GM23338 (cell line): ENCODE measurements at regions not wholly inside any gene's neighbourhood (a gene's known extent, or its start where the extent isn't known, plus 50 kb on each side); places are given as distances from the start of the nearest gene placed in this dataset.

ENCODE experiments used
- ATAC-seq: fragments of 200-7000 bp; cut with Tn5 transposase; 3 replicates; pipeline ENCODE4 v1.9.1; 2020
- DNase-seq: peaks from one replicate; pipeline ENCODE4 v3.0.0-alpha.2; 2015; ENCODE audit warnings: low spot score
- H2AFZ ChIP-seq: fragments of 200-600 bp; sonication (generic); 2 replicates; pipeline ENCODE4 v1.8.0; 2016; ENCODE audit warnings: antibody characterized with exemption, mild to moderate bottlenecking, moderate library complexity
- H3F3A ChIP-seq: fragments of 200-600 bp; sonication (generic); replicated peaks from 2 replicates; pipeline ENCODE4 v1.8.0; 2017; ENCODE audit warnings: antibody characterized with exemption, mixed run types, low read depth
- H3K27ac ChIP-seq: fragments of 200-600 bp; sonication (generic); 2 replicates; pipeline ENCODE4 v1.6.1; 2016; ENCODE audit warnings: low read depth
- H3K27me3 ChIP-seq: fragments of 200-600 bp; sonication (generic); 2 replicates; pipeline ENCODE4 v1.8.0; 2016; ENCODE audit warnings: mild to moderate bottlenecking, mixed run types, moderate library complexity; ENCODE audit not compliant: insufficient read depth
- H3K36me3 ChIP-seq: fragments of 200-600 bp; sonication (generic); 2 replicates; pipeline ENCODE4 v1.8.0; 2016; ENCODE audit warnings: mild to moderate bottlenecking; ENCODE audit not compliant: insufficient read depth
- H3K4me1 ChIP-seq: fragments of 200-600 bp; sonication (generic); 2 replicates; pipeline ENCODE4 v1.8.0; 2016; ENCODE audit warnings: mild to moderate bottlenecking, moderate library complexity; ENCODE audit not compliant: insufficient read depth
- H3K4me2 ChIP-seq: fragments of 200-600 bp; sonication (generic); 2 replicates; pipeline ENCODE4 v1.7.1; 2017; ENCODE audit warnings: mixed run types
- H3K4me3 ChIP-seq: fragments of 200-600 bp; sonication (generic); 2 replicates; pipeline ENCODE4 v1.6.1; 2016; ENCODE audit warnings: mixed run types
- H3K79me2 ChIP-seq: fragments of 200-600 bp; sonication (generic); replicated peaks from 2 replicates; pipeline ENCODE4 v1.8.0; 2017; ENCODE audit warnings: mild to moderate bottlenecking; ENCODE audit not compliant: insufficient read depth
- H3K9me2 ChIP-seq: fragments of 200-600 bp; sonication (generic); 2 replicates; pipeline ENCODE4 v1.8.0; 2017; ENCODE audit not compliant: insufficient read depth
- H4K20me1 ChIP-seq: fragments of 200-600 bp; sonication (generic); replicated peaks from 2 replicates; pipeline ENCODE4 v1.8.0; 2017; ENCODE audit warnings: mild to moderate bottlenecking; ENCODE audit not compliant: insufficient read depth
- H3K27ac Mint-ChIP-seq: 2 replicates; pipeline ENCODE4 v1.8.0; 2020; ENCODE audit warnings: inconsistent platforms, mild to moderate bottlenecking, moderate library complexity, mixed read lengths
- H3K27me3 Mint-ChIP-seq: 3 replicates; pipeline ENCODE4 v1.8.0; 2022; ENCODE audit warnings: low read depth, mild to moderate bottlenecking, moderate library complexity, mixed read lengths, inconsistent platforms; ENCODE audit not compliant: insufficient read depth, poor library complexity
- H3K36me3 Mint-ChIP-seq: 3 replicates; pipeline ENCODE4 v1.8.0; 2021; ENCODE audit warnings: low read depth, mild to moderate bottlenecking, inconsistent platforms, moderate library complexity, mixed read lengths
- H3K4me1 Mint-ChIP-seq: 3 replicates; pipeline ENCODE4 v1.8.0; 2020; ENCODE audit warnings: mild to moderate bottlenecking, inconsistent platforms, mixed read lengths
- H3K4me3 Mint-ChIP-seq: 3 replicates; pipeline ENCODE4 v1.8.0; 2021; ENCODE audit warnings: moderate library complexity, mild to moderate bottlenecking, inconsistent platforms, mixed read lengths
- H3K9me3 Mint-ChIP-seq: 3 replicates; pipeline ENCODE4 v1.8.0; 2020; ENCODE audit warnings: moderate library complexity, mild to moderate bottlenecking, inconsistent platforms, mixed read lengths
- CREB1 ChIP-seq: fragments of 250-450 bp; sonication (Bioruptor Pico); IDR thresholded peaks from 2 replicates; pipeline ENCODE4 v1.5.0; 2020; ENCODE audit warnings: low read depth, mild to moderate bottlenecking, moderate library complexity
- CTCF ChIP-seq, 2 experiments: fragments of 200-600 bp in 1 of 2; sonication (generic) in 1 of 2; conservative IDR thresholded peaks; 2 replicates each; pipeline versions ENCODE4 v1.5.1 to v1.6.1; 2016 to 2017; ENCODE audit warnings: antibody characterized with exemption in 2 of 2, low read depth in 2 of 2, mild to moderate bottlenecking in 2 of 2, moderate library complexity in 1 of 2
- ETS1 ChIP-seq: IDR thresholded peaks from 2 replicates; pipeline ENCODE4 v1.6.1; 2016; ENCODE audit warnings: antibody characterized with exemption
- EZH2 ChIP-seq: fragments of 200-600 bp; sonication (generic); IDR thresholded peaks from one replicate; pipeline ENCODE4 v1.8.0; 2017; ENCODE audit warnings: antibody characterized with exemption, mild to moderate bottlenecking, low read depth; ENCODE audit not compliant: unreplicated experiment
- JUNB ChIP-seq: IDR thresholded peaks from one replicate; pipeline ENCODE4 v1.6.1; 2016; ENCODE audit warnings: antibody characterized with exemption; ENCODE audit not compliant: unreplicated experiment
- NANOG ChIP-seq: IDR thresholded peaks from 2 replicates; pipeline ENCODE4 v1.6.1; 2016; ENCODE audit warnings: antibody characterized with exemption, borderline replicate concordance
- TF ChIP-seq, protein P1 (sequence below): fragments of 250-450 bp; sonication (Bioruptor Pico); IDR thresholded peaks from 2 replicates; pipeline ENCODE4 v1.5.0; 2020; ENCODE audit warnings: mild to moderate bottlenecking, moderate library complexity

DNA sequence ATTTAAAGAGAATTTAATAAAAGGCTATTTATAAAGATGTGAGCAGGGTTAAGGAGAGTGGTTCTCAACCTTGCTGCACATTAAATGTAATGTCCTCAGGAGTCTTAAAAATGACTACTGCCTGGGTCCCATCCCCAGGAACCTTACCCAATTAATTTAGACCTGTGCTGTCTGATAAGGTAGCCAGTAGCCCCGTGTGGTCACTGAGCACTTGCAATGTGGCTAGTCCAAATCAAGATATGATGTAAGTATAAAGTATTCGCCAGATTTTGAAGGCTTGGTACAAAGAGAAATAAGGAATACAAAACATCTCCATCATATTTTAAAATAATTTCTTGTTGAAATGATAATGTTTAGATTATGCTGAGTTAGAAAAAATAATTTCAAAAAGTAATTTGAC, 343.3 kb upstream of the PPP2R3A start (continued):
- TF ChIP-seq, protein P1, sequence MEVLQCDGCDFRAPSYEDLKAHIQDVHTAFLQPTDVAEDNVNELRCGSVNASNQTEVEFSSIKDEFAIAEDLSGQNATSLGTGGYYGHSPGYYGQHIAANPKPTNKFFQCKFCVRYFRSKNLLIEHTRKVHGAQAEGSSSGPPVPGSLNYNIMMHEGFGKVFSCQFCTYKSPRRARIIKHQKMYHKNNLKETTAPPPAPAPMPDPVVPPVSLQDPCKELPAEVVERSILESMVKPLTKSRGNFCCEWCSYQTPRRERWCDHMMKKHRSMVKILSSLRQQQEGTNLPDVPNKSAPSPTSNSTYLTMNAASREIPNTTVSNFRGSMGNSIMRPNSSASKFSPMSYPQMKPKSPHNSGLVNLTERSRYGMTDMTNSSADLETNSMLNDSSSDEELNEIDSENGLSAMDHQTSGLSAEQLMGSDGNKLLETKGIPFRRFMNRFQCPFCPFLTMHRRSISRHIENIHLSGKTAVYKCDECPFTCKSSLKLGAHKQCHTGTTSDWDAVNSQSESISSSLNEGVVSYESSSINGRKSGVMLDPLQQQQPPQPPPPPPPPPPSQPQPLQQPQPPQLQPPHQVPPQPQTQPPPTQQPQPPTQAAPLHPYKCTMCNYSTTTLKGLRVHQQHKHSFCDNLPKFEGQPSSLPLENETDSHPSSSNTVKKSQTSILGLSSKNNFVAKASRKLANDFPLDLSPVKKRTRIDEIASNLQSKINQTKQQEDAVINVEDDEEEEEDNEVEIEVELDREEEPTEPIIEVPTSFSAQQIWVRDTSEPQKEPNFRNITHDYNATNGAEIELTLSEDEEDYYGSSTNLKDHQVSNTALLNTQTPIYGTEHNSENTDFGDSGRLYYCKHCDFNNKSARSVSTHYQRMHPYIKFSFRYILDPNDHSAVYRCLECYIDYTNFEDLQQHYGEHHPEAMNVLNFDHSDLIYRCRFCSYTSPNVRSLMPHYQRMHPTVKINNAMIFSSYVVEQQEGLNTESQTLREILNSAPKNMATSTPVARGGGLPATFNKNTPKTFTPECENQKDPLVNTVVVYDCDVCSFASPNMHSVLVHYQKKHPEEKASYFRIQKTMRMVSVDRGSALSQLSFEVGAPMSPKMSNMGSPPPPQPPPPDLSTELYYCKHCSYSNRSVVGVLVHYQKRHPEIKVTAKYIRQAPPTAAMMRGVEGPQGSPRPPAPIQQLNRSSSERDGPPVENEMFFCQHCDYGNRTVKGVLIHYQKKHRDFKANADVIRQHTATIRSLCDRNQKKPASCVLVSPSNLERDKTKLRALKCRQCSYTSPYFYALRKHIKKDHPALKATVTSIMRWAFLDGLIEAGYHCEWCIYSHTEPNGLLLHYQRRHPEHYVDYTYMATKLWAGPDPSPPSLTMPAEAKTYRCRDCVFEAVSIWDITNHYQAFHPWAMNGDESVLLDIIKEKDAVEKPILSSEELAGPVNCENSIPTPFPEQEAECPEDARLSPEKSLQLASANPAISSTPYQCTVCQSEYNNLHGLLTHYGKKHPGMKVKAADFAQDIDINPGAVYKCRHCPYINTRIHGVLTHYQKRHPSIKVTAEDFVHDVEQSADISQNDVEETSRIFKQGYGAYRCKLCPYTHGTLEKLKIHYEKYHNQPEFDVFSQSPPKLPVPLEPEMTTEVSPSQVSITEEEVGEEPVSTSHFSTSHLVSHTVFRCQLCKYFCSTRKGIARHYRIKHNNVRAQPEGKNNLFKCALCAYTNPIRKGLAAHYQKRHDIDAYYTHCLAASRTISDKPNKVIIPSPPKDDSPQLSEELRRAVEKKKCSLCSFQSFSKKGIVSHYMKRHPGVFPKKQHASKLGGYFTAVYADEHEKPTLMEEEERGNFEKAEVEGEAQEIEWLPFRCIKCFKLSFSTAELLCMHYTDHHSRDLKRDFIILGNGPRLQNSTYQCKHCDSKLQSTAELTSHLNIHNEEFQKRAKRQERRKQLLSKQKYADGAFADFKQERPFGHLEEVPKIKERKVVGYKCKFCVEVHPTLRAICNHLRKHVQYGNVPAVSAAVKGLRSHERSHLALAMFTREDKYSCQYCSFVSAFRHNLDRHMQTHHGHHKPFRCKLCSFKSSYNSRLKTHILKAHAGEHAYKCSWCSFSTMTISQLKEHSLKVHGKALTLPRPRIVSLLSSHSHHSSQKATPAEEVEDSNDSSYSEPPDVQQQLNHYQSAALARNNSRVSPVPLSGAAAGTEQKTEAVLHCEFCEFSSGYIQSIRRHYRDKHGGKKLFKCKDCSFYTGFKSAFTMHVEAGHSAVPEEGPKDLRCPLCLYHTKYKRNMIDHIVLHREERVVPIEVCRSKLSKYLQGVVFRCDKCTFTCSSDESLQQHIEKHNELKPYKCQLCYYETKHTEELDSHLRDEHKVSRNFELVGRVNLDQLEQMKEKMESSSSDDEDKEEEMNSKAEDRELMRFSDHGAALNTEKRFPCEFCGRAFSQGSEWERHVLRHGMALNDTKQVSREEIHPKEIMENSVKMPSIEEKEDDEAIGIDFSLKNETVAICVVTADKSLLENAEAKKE (CRISPR knock-in tag) = no peak
- no peak for TF ChIP-seq NANOG

- no peaks in the 10 kb centered on the region for H4K20me1 ChIP-seq
- no peak overlapping the region for H3K27ac ChIP-seq
- DNase-seq (no peak), ATAC-seq (no peak)
- H3K4me3 ChIP-seq = no peak overlapping the region
- peak overlapping the region; percentile 83; the same call in 1 of the 2 replicates for H2AFZ ChIP-seq
- Mint-ChIP-seq H3K27ac (no peak overlapping the region), H3K9me3 (no peaks in the 10 kb centered on the region), H3K4me1 (no peaks in the 10 kb centered on the region), H3K27me3 (no peaks in the 10 kb centered on the region), H3K36me3 (no peaks in the 10 kb centered on the region), H3K4me3 (no peak overlapping the region)
- H3K4me2 ChIP-seq = no peak overlapping the region
- H3K36me3 ChIP-seq = no peaks in the 10 kb centered on the region
- H3K9me2 ChIP-seq = peaks cover 7% of the 10 kb centered on the region; the same call in 1 of the 2 replicates
- H3K79me2 ChIP-seq = no peaks in the 10 kb centered on the region
- no peaks in the 10 kb centered on the region for H3K27me3 ChIP-seq
- H3K4me1 ChIP-seq = no peaks in the 10 kb centered on the region
- H3F3A ChIP-seq = no peaks in the 10 kb centered on the region
- no peak for TF ChIP-seq JUNB
- TF ChIP-seq CTCF (conservative IDR thresholded peaks at IDR 0.05; ENCODE audit: low read depth in 2 of 2) = no peak
- TF ChIP-seq EZH2 = no peak
- TF ChIP-seq, protein P1 (CRISPR knock-in tag) = no peak
- no peak for TF ChIP-seq CREB1 (CRISPR knock-in tag)
- TF ChIP-seq ETS1 = no peak
These were observed 342.9 kb upstream of the PPP2R3A start for GRCh38 chr3:135622656-135623055.
